GM19438 (cell line): ENCODE measurements at regions not wholly inside any gene's neighbourhood (a gene's known extent, or its start where the extent isn't known, plus 50 kb on each side); places are given as distances from the start of the nearest gene placed in this dataset.
"Not testable (repeated sequence)": the region's sequence is repeated elsewhere in the genome, so short reads cannot be mapped to it uniquely, and the experiment has no call there.

Source experiments
- ATAC-seq: cut with Tn5 transposase; IDR thresholded peaks from one replicate; pipeline ENCODE4 v1.9.1; 2021; ENCODE audit warnings: low read depth; ENCODE audit not compliant: unreplicated experiment

DNA sequence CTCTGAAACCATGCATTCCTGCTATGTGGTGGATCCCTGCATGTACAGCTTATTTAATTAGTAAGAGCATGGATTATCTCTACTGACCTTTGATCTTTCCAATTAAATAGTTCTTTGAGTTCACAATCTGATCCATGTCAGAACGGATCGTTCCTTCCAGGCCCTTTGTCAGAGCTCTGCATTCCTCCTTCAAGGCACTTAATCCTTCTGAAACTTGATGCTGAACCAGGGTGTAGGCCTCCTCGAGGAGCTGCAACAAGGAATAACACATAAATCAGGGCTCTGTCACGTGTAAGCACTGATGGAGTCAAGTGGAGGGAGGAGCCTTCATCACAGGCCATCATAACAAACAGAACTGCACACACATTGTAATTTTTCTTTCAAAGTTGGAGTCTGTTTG is 68.4 kb upstream of the EDEM3 start:
- ATAC-seq: no peak

DNA sequence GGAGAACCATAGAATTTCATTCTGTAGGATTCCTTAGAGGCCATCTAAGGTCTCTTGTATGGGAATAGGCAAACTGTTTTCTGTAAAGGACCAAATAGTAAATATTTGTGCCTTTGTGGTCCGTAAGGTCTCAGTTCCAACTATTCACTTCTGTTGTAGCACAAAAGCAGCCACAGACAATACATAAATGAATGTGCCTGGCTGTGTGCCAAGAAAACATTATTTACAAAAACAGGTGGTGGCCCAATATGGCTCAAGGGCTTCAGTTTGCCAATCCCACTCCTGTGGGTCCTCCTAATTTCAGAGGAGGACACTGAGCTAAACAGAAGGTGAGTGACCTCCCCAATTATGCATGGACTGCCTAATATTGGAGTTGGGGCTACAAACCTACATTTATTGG is 67.6 kb upstream of the EDEM3 start:
- no peak for ATAC-seq

DNA sequence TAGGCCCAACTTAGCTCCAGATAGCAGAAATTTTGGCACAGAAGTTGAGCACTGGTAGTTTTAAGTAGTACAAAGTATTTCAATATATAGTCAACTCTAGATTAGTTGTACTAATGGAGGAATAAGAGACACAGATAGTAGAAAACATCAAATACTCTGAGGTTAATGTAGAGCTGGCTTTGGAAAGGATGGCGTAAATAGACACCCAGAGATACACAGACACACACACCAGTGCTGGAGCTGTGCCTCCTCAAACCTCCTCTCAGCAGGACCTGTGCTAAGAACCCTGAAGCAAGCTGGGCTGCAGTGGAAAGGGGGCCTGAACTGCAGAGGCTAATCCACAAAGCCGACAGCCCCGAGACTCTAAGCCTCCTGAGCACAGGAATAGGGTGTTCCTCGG is 67.0 kb upstream of the EDEM3 start:
- no peak for ATAC-seq

DNA sequence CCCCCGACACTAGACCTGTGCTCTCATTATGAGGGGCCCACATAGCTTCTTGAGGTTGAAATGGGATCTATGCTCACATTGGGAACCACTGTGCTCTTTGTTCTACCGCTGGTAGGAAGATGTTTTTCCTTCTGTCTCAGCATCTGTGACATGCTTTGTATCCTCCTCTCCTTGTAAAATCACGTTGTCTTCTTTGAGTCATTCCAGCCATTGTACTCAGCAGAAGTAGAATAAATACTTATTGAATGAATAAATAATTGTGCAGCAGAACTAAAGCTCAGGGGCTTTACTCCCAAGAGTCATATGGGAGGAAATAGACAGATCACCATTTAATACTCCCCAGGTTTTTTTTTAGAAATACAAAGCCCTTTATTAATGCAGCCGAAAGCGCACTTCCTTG is 66.3 kb upstream of the EDEM3 start:
- no peak for ATAC-seq

DNA sequence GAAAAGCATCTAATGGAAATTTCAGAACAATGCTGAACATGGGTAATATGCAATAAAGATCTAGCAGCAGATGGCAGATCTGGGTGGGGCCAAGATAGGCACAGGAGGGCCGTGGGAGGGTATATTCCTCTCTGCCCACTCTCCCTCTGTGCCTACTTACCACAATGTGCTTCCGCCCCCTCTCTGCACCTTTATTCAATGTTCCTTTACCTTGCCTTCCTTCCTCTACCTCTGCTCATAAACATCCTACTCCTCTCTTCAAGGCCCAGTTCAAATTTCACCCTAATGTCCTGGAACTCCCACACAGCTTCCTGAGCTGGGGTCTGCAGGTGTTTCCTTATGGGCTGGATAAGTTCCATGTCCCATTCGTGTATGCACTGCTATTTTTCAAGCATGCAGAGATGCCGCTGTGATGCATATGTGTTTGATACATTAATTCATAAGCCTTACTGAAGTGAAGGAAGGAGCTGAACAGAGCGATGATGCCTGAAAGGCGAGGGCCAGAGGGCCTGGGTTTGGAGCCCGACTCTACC is 65.6 kb upstream of the EDEM3 start:
- no peak for ATAC-seq

DNA sequence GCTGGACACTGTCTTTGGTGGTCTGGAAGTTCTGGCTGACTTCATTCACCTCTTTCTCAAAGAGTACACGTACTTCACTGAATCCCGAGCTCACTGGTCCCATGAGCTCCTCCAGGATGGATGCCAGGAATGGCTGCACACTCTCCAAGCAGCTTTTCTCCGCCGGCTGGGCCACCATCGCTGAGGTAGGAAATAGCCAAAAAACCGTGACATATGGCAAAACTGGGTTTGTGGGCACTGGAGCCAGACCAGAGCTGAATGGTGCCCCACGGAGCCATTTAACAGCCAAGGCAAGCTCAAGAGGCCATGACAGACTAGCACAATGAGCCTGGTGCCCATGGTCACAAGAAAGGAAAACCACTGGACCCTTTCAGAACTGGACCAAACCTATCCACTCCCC is 64.0 kb upstream of the EDEM3 start:
- no peak for ATAC-seq

DNA sequence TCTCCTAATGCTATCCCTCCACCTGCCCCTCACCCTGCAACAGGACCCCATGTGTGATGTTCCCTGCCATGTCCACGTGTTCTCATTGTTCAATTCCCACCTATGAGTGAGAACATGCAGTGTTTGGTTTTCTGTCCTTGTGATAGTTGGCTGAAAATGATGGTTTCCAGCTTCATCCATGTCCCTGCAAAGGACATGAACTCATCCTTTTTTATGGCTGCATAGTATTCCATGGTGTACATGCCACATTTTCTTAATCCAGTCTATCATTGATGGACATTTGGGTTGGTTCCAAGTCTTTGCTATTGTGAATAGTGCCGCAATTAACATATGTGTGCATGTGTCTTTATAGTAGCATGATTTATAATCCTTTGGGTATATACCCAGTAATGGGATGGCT is 62.3 kb upstream of the EDEM3 start:
- ATAC-seq: not testable (repeated sequence)

DNA sequence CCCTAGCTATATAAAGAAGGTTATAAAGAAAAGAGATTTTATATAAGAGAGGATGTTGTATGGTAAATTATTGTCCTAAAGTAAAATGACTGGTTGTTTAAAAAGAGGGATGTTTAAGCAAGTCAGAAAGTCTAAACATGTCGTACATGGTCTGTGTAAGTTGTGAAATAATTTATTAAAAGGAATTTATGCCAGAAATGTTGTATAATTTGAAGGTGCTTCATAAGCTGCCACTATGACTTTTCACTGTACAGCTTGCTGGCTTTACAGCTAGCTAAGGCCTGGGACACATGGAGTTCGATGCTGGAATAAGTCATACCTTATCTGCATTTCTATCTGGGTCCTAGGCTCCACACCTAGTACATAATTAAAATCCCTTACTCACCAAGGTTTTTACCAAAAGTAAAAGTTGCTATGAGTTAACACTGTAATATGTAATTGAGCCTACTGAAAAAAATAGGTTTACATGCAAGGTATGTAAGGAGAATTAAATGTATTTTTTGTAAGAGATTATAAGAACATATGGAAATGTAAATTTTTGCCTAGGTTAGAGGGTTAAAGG is 59.0 kb upstream of the EDEM3 start:
- ATAC-seq: no peak

DNA sequence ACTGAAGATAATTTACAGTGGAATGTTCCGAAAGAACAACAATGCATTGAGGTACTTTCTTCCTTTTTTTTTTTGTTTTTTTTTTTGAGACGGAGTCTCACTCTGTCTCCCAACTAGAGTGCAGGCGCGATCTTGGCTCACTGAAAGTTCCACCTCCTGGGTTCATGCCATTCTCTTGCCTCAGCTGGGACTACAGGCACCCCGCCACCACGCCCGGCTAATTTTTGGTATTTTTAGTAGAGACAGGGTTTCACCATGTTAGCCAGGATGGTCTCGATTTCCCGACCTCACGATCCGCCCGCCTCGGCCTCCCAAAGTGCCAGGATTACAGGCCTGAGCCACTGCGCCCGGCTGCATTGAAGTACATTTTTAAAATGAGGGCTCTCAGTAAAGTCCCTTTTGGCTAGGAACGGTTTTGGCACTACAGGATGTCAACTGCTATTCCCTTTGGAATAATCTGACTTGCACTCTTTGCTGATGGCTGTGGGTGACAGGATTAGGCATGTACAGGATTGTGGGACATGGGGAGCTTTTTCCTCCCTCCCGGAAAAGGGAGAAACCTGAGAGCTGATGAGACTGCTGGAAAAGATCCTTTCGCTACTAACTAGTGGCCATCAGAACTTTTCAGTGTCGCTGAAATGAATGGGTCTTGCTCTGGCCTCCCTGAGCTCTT is 56.9 kb upstream of the EDEM3 start:
- ATAC-seq: no peak

DNA sequence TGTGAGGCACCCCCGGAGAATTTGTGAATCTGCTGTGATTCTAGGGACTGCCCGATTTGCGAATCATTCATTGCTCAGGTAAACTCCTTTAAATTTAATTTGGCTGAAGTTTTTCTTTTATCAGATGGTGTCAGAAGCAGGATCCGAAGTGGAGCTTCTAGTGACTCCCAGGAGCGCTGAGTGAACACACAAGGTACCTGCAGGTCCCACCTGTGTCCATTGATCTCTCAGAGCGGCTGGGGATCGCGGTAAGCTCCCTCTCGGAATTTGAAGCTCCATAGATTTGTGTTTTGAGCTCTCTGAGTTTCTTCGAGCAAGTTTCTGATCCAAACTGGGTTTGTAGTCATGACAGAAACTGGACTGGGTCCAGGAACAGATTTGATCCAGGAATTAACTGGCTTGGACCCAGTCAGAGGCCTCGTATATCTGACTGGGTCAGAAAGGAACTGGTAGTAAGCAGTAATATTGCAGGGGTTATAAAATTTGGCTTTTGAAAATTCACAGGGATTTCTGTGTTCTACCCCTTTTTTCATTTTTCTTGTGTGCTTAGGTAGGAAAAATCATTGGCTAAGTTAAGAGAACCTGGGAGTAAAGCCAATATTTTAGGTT is 56.2 kb upstream of the EDEM3 start:
- ATAC-seq: no peak

DNA sequence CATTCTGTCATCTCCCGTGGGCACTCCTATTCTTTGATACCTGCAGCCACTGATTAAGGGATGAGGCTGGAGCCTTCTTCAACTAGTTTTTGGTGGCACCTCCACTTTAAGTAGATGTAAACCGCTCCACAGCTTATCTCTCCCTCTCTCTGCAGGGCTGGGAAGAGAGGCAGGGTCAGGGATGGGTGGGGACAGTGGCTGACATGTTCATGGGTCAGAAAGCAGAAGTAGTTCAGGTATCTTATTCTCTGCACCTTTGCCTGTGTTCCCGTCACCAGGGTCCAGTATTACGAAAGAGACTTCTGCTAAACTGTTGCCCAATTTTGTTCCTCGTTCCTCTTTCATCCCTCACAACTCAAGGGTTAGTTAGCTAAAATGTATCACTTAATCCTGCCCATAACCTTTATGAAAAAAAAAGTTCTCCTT is 51.7 kb upstream of the EDEM3 start:
- no peak for ATAC-seq

DNA sequence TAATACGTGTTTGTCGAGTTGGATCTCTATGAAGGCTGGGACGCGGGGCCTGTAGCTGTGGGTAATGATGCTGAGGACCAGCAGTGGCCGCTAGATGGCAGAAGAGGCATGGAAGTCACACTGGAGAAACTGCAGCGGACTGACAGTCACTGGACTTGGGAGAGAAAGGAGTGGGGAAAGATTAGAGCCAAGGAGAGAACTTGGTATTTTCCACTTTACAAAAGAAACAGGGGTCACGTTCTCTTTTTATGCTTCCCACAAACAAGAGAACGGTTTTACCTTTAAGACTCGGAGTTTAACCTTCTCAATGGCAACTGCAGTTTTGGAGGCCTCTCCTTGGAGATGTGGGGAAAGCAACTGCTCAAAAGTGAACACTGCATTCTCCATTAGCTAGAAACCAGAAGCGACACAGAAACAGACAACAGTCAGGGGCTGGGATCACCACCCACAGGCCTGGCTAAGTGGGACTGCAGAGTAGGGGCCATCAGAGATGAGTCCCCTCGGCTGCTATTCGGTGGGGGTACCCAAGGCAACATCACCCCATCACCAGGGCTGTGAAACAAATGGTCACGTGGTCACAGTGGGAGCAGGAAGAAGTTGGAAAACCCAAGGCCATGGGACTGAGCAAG is 51.1 kb upstream of the EDEM3 start:
- peak; percentile 92 for ATAC-seq
